Neuronal stem cell (in vitro differentiated cells): ENCODE measurements at regions not wholly inside any gene's neighbourhood (a gene's known extent, or its start where the extent isn't known, plus 50 kb on each side); places are given as distances from the start of the nearest gene placed in this dataset.

Experiments
- DNase-seq: peaks from one replicate; pipeline ENCODE4 v3.0.0-alpha.2; 2013; ENCODE audit warnings: low spot score
- H2AFZ ChIP-seq: one replicate; pipeline ENCODE4 v1.6.1; 2013; ENCODE audit warnings: mild to moderate bottlenecking, low read length, inconsistent platforms
- H2AK5ac ChIP-seq: 2 replicates; pipeline ENCODE4 v1.6.1; 2013; ENCODE audit warnings: low read depth, mild to moderate bottlenecking, inconsistent platforms, low read length, moderate library complexity, mixed read lengths
- H2BK120ac ChIP-seq: 2 replicates; pipeline ENCODE4 v1.6.1; 2013; ENCODE audit warnings: low read depth, mild to moderate bottlenecking, inconsistent platforms, low read length, moderate library complexity, mixed read lengths
- H2BK12ac ChIP-seq: one replicate; pipeline ENCODE4 v1.6.1; 2013; ENCODE audit warnings: low read length, inconsistent platforms
- H2BK15ac ChIP-seq: 2 replicates; pipeline ENCODE4 v1.6.1; 2013; ENCODE audit warnings: mild to moderate bottlenecking, low read length, inconsistent platforms, mixed read lengths
- H2BK5ac ChIP-seq: one replicate; pipeline ENCODE4 v1.6.1; 2013; ENCODE audit warnings: inconsistent platforms, mild to moderate bottlenecking, low read length, moderate library complexity
- H3K14ac ChIP-seq: one replicate; pipeline ENCODE4 v1.6.1; 2013; ENCODE audit warnings: low read length, inconsistent platforms
- H3K18ac ChIP-seq: 2 replicates; pipeline ENCODE4 v1.6.1; 2013; ENCODE audit warnings: low read length, inconsistent platforms
- H3K23ac ChIP-seq: 2 replicates; pipeline ENCODE4 v1.6.1; 2013; ENCODE audit warnings: low read depth, mild to moderate bottlenecking, mixed read lengths, low read length, inconsistent platforms; ENCODE audit not compliant: poor library complexity
- H3K27ac ChIP-seq: replicated peaks from 3 replicates; pipeline ENCODE4 v1.5.1; 2013; ENCODE audit warnings: low read length, inconsistent platforms
- H3K27me3 ChIP-seq, 3 experiments: 2 replicates each; pipeline ENCODE4 v1.6.1; 2013; ENCODE audit warnings: low read length in 3 of 3, mild to moderate bottlenecking in 2 of 3, inconsistent platforms in 1 of 3, low read depth in 1 of 3, mixed read lengths in 1 of 3, moderate library complexity in 1 of 3; ENCODE audit not compliant: control insufficient read depth in 3 of 3, insufficient read depth in 3 of 3
- H3K36me3 ChIP-seq, 2 donors: replicated peaks in 1 of 2; 2 replicates each; pipeline ENCODE4 v1.6.1; 2013; ENCODE audit warnings: low read length in 2 of 2; ENCODE audit not compliant: control insufficient read depth in 2 of 2, insufficient read depth in 2 of 2
- H3K4ac ChIP-seq: 2 replicates; pipeline ENCODE4 v1.6.1; 2013; ENCODE audit warnings: inconsistent platforms, mild to moderate bottlenecking, low read length, moderate library complexity
- H3K4me1 ChIP-seq, 2 donors: 1 replicate in 1 of 2; 2 replicates in 1 of 2; pipeline ENCODE4 v1.6.1; 2013; ENCODE audit warnings: low read length in 2 of 2, low read depth in 1 of 2; ENCODE audit not compliant: control insufficient read depth in 2 of 2, insufficient read depth in 1 of 2
- H3K4me2 ChIP-seq: one replicate; pipeline ENCODE4 v1.6.1; 2013; ENCODE audit warnings: mild to moderate bottlenecking, low read length, inconsistent platforms; ENCODE audit not compliant: insufficient read depth, poor library complexity, severe bottlenecking
- H3K4me3 ChIP-seq, 2 donors: 2 replicates each; pipeline ENCODE4 v1.5.1; 2013; ENCODE audit warnings: low read length in 2 of 2, mild to moderate bottlenecking in 2 of 2, inconsistent platforms in 1 of 2, moderate library complexity in 1 of 2
- H3K79me1 ChIP-seq: one replicate; pipeline ENCODE4 v1.6.1; 2013; ENCODE audit warnings: low read depth, mild to moderate bottlenecking, inconsistent platforms, low read length, moderate library complexity
- H3K9ac ChIP-seq: one replicate; pipeline ENCODE4 v1.6.1; 2013; ENCODE audit warnings: mild to moderate bottlenecking, low read depth, low read length, inconsistent platforms; ENCODE audit not compliant: poor library complexity
- H3K9me3 ChIP-seq, 2 donors: replicated peaks in 1 of 2; 2 replicates each; pipeline versions ENCODE3 to v1.6.1; 2013; ENCODE audit warnings: low read length in 2 of 2, mild to moderate bottlenecking in 2 of 2, inconsistent platforms in 1 of 2, low read depth in 1 of 2, mixed read lengths in 1 of 2, moderate library complexity in 1 of 2; ENCODE audit not compliant: control insufficient read depth in 2 of 2, insufficient read depth in 1 of 2
- H4K8ac ChIP-seq: one replicate; pipeline ENCODE4 v1.6.1; 2013; ENCODE audit warnings: low read depth, mild to moderate bottlenecking, inconsistent platforms, low read length, moderate library complexity
- H4K91ac ChIP-seq: one replicate; pipeline ENCODE4 v1.6.1; 2013; ENCODE audit warnings: low read length, low read depth, mild to moderate bottlenecking, inconsistent platforms; ENCODE audit not compliant: poor library complexity
- WGBS, 2 donors: extraction: QIAGEN DNeasy Blood & Tissue Kit; methylation state at CpG; one replicate each; pipeline ENCODE4 v1.1.7; 2013; ENCODE audit warnings: missing lambda C conversion rate in 2 of 2, mixed read lengths in 1 of 2; ENCODE audit not compliant: insufficient read length in 2 of 2, insufficient replicate concordance in 1 of 2; ENCODE audit errors: extremely low coverage in 2 of 2; 5-methylcytosine and 5-hydroxymethylcytosine counted together

- H2AFZ ChIP-seq, result no peak overlapping the region
Measured at GRCh38 chr4:12519426-12519825, 964.7 kb downstream of the RAB28 start.

GRCh38 chr4:12507868-12508481 lies 976.2 kb downstream of the RAB28 start:
- no peak overlapping the region for H2AFZ ChIP-seq
- H3K18ac ChIP-seq, result no peak overlapping the region
- no peak overlapping the region for H2BK120ac ChIP-seq
- no peaks in the 10 kb centered on the region for H3K36me3 ChIP-seq
- no peak overlapping the region for H2BK12ac ChIP-seq
- H3K4me1 ChIP-seq, result no peaks in the 10 kb centered on the region
- H2AK5ac ChIP-seq, result no peak overlapping the region
- no peak overlapping the region for H3K9ac ChIP-seq
- H3K79me1 ChIP-seq, result no peaks in the 10 kb centered on the region
- no peak overlapping the region for H3K4ac ChIP-seq
- no peaks in the 10 kb centered on the region for H3K27me3 ChIP-seq
- H4K8ac ChIP-seq, result no peak overlapping the region
- H3K9me3 ChIP-seq, result no peaks in the 10 kb centered on the region
- H3K27ac ChIP-seq, result no peak overlapping the region
- no peak overlapping the region for H3K14ac ChIP-seq
- H2BK5ac ChIP-seq, result no peak overlapping the region
- WGBS, 2 donors, result no CpG with 5 or more reads among the region's 2 CpGs
- no peak overlapping the region for H4K91ac ChIP-seq
- H3K23ac ChIP-seq, result no peak overlapping the region
- H3K4me2 ChIP-seq, result no peak overlapping the region
- no peak overlapping the region for H2BK15ac ChIP-seq
- H3K4me3 ChIP-seq, result no peak overlapping the region
- no peak for DNase-seq

More at GRCh38 chr4:12519426-12519825, 964.7 kb downstream of the RAB28 start:
- Histone ChIP-seq H3K14ac (no peak overlapping the region), H3K27ac (no peak overlapping the region), H2BK12ac (no peak overlapping the region), H3K4ac (no peak overlapping the region), H3K4me1 (no peaks in the 10 kb centered on the region), H3K27me3 (no peaks in the 10 kb centered on the region), H2BK15ac (no peak overlapping the region), H3K23ac (no peak overlapping the region), H3K9me3 (peaks cover 0 to under 1% of the 10 kb centered on the region in 2 donors), H2AK5ac (no peak overlapping the region), H3K36me3 (no peaks in the 10 kb centered on the region), H3K4me2 (no peak overlapping the region), H2BK5ac (no peak overlapping the region), H3K79me1 (no peaks in the 10 kb centered on the region), H4K91ac (no peak overlapping the region), H4K8ac (no peak overlapping the region), H3K9ac (no peak overlapping the region), H3K18ac (no peak overlapping the region), H2BK120ac (no peak overlapping the region), H3K4me3 (no peak overlapping the region)
- no peak for DNase-seq

- Histone ChIP-seq H2BK120ac (no peak overlapping the region), H3K9me3 (no peaks in the 10 kb centered on the region), H4K91ac (no peak overlapping the region), H2AK5ac (no peak overlapping the region), H3K4me1 (no peaks in the 10 kb centered on the region), H3K36me3 (no peaks in the 10 kb centered on the region), H3K4me2 (no peak overlapping the region), H3K9ac (no peak overlapping the region), H2BK15ac (no peak overlapping the region), H3K27ac (no peak overlapping the region), H2BK5ac (no peak overlapping the region), H3K4me3 (no peak overlapping the region), H3K18ac (no peak overlapping the region), H3K27me3 (no peaks in the 10 kb centered on the region), H2BK12ac (no peak overlapping the region), H4K8ac (no peak overlapping the region), H3K14ac (no peak overlapping the region), H2AFZ (no peak overlapping the region), H3K23ac (no peak overlapping the region), H3K4ac (no peak overlapping the region), H3K79me1 (no peaks in the 10 kb centered on the region)
- no peak for DNase-seq
Measured at GRCh38 chr4:12500409-12500808, 983.7 kb downstream of the RAB28 start.

- no peaks in the 10 kb centered on the region for H3K9me3 ChIP-seq
- no peak overlapping the region for H2AFZ ChIP-seq
- no peak overlapping the region for H3K4me3 ChIP-seq
- H2AK5ac ChIP-seq, result no peak overlapping the region
- no peak overlapping the region for H3K9ac ChIP-seq
- no peak overlapping the region for H3K4ac ChIP-seq
- no peak overlapping the region for H3K27ac ChIP-seq
- DNase-seq, result no peak
- H4K91ac ChIP-seq, result no peak overlapping the region
- H2BK15ac ChIP-seq, result no peak overlapping the region
- H3K4me2 ChIP-seq, result no peak overlapping the region
- no peak overlapping the region for H3K23ac ChIP-seq
- H2BK5ac ChIP-seq, result no peak overlapping the region
- no peak overlapping the region for H3K14ac ChIP-seq
- H3K4me1 ChIP-seq, result no peaks in the 10 kb centered on the region
- no peaks in the 10 kb centered on the region for H3K27me3 ChIP-seq
- H3K79me1 ChIP-seq, result no peaks in the 10 kb centered on the region
- no peak overlapping the region for H2BK120ac ChIP-seq
- no peak overlapping the region for H4K8ac ChIP-seq
- WGBS, 2 donors, result no CpG with 5 or more reads among the region's 2 CpGs
- H3K18ac ChIP-seq, result no peak overlapping the region
- no peaks in the 10 kb centered on the region for H3K36me3 ChIP-seq
- H2BK12ac ChIP-seq, result no peak overlapping the region
Measured at GRCh38 chr4:12499693-12500092, 984.4 kb downstream of the RAB28 start.
